KG1 (cell line): ENCODE measurements at regions not wholly inside any gene's neighbourhood (a gene's known extent, or its start where the extent isn't known, plus 50 kb on each side); places are given as distances from the start of the nearest gene placed in this dataset.

Source experiments
- DNase-seq: peaks from one replicate; lab custom pipeline; 2025; lab: John Stamatoyannopoulos, UW

DNA sequence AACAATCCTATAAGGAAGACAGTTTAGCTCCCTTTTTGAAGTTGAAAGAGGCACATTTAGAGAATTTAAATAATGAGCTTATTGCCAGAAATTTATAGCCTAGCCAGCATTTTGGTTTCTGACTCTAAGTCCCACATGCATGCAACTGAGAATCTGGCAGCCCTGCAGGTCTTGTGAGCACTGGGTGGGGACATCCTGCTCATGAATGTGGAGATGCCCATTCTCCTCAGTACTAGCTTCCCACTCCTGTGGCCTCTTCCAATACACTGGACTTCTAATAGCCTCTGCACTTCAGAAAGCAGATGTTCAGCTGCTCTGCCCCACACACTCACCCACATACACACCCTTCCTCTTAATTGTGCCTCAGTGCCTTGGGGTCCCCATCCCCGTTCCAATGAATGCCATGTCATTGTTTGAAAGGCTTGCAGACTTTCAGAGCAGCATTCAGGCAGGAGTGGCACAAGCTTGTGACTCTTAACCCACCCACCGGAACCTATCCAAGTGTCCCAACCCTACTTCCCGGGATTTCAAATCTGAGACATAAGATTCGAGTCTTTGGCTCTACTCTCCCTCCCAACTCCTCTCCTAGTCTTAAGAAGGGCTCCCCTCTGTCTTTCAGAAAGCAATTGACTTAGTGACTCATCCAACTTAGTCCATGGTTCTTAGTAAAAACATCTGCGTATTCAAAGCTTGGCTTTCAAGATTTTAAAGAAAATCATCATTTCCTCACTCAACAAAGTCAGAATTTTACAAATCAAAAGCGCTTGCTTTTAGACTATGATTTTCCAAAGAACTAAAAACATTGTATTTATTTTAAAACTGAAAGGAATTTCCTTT, 80.0 kb upstream of the FREM2 start:
- DNase-seq, result no peak

DNA sequence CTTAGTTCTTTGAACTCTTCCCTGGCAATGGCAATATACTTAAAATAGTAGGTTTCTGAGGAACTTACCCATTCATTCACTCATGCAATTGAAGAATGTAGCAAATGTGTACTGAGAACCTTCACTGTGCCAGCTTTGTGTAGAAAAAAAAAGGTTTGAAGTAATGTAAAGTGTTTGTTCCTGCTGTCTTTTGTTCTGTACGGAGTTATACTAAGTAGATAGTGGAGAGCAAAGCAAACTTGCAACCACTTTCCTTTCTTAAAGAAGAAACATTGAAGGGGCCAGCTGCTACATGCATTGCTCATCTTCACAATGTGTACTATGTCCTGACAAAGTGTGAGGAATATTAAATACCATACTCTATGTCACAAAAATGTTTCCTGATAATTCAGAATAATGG, 68.9 kb upstream of the FREM2 start:
- no peak for DNase-seq

DNA sequence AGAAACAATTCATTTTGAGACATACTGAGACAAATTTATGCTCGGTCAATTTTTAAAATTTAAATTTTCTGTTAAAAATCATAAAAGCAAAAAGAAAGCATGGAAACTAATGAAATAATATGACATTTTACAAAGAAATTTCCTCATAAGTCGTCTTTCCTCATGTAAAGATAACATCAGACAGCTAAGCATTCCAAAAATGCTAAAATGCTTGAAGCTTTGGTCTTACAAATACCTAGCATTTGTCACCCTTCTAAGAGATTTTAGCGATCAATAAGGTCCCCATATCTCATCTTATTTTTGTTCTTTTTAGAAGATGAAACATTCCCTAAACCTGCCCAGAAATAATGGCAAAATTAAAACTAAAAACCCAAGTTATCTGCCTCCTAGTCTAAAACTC, 68.5 kb upstream of the FREM2 start:
- no peak for DNase-seq

DNA sequence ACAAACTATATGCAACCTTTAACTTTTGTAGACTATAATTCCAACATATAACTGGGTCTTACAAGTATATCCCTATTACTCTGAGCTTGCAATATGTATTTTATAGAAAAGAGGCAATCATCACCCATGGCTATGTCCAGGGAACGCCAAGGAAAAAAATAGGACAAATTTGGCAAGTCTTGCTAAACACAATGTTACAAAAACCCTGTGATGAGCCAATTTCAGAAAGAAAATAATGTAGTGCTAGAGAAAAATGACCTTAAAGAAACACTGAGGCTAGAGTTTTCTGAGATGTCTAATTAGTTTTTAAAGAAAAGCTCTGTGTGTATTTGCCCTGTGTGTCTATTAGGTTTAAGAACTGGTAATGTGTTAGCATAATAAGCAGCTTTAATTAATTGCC, 68.0 kb upstream of the FREM2 start:
- DNase-seq, result no peak

DNA sequence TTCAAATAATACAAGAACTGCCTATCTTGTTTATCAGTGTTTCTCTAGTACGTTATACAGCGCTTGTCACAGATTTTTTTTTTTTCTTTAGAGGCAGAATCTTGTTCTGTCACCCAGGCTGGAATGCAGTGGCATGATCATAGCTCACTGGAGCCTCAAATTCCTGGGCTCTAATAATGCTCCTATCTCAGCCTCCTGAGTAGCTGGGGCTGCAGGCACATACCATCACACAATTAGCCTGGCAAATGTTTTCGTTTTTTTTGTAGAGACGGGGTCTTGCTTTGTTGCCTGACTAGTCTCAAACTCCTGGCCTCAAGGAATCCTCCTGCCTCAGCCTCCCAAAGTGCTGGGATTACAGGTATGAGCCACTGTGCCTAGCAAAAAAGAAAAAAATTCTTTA, 66.0 kb upstream of the FREM2 start:
- no peak for DNase-seq

DNA sequence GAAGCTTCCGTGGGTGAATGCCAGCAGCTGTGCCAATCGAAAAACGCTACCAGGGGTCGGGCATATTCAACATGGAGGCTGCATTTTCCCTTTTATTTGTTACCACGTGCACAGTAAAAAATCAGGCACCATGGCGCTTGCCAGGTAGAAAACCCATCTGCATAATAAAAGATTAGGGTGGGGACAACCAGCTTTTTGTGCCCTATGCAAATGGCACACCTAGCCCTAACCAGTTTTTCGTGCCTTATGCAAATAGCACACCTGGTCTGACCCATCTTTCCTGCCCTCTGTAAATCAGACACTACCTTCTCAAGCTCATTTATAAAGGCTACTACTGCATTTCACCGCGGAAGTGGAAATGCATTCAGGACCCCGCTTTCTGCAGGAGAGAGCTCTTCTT, 62.1 kb upstream of the FREM2 start:
- no peak for DNase-seq

DNA sequence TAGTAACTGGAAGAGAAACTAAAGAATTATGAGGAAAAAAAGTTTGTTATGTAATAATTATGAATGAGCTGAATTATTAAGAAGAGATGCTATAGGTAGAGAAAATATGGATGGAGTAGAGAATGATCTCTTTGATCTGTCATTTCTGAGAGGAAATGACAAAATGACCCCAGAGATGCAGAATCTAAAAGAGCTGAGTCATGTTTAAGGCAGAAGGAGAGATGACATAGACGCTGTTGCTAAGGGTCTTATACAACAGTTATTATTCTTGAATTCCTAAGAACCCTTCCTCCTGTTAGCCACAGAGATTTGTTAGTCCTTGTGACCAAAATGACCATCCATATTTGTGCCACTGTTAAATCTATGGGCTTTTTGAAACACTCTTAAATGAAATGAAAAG, 58.3 kb upstream of the FREM2 start:
- DNase-seq, result no peak

DNA sequence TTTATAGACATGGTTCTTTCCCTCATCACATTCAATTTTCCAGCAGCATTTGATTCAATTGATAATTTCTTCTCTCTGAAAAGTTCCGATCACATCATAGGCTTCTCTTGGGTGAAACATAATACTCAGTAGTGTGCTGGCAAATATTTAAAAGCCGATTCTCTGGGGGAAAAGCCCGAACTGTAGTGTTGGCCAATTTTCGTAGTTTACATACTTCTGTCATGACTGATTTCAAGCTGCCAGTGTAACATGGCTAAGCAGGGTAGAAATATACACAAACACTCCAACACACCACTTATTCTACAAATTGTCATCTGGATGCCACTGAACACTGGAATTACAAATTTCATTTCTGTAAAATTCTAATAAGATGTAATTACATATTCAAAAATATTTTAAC, 56.1 kb upstream of the FREM2 start:
- no peak for DNase-seq

DNA sequence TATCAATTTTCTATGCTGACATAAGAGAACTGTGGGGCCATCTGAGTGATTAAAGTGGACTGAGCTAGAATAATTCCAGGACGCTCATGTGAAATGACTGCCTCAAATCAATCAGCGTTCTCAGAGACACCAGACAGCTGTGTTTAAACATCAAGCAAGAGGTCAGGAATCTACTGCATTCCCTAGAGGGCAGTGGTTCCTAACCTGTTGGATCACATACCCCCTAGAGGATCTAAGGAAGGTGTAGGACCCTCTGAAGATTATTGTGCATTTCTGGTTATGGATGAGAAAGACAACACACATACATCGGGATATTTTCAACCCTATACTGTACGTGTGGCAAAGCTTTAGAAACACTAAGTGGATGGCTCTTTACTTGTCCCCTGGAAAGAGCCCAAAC, 51.8 kb upstream of the FREM2 start:
- no peak for DNase-seq

DNA sequence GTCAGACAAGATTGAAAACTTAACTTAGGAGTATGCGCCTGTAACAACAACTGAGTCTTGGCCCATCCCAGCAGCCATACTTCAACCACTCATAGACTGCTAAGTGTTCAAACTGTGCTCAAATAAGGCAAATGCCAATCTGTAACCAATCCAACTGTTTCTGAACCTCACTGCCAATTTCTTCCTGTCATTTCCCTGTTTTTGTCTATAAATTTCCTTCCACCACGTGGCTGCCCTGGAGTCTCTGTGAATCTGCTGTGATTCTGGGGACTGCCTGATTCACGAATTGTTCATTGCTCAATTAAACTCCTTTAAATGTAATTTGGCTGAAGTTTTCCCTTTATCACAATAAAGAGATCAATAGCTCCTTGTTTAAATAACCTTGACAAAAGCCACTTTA, 50.8 kb upstream of the FREM2 start:
- no peak for DNase-seq

DNA sequence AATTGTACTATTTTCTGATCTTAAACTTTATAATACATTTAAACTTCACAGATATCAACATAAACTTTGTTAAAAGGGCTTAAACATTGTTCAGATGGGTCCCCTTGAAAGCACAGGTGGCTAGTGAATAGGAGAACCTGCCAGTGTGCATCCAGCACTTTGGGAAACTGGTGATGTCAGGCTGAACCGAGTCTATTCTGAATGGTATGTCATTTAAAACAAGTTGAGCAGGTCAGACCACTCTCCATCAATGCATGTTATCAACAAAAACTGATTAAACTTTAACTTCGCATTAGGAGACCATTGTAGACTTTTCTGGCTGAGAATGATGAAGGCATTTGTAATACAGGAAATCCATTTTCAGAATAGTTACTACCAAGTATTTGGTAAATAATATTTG, 50.1 kb upstream of the FREM2 start:
- DNase-seq, result no peak
